ENCODE measurements at regions not wholly inside any gene's neighbourhood (a gene's known extent, or its start where the extent isn't known, plus 50 kb on each side); places are given as distances from the start of the nearest gene placed in this dataset.

- no peak for DNase-seq
Observed at GRCh38 chr2:236673823-236674185, 104.2 kb downstream of the ACKR3 start.

- DNase-seq: no peak
Observed at GRCh38 chr2:236674238-236674637, 104.6 kb downstream of the ACKR3 start.

GRCh38 chr2:236674646-236675045 is 105.0 kb downstream of the ACKR3 start:
- DNase-seq: no peak

GRCh38 chr2:236675051-236675450 is 105.4 kb downstream of the ACKR3 start:
- DNase-seq: no peak

GRCh38 chr2:236675526-236675925 is 105.9 kb downstream of the ACKR3 start:
- no peak for DNase-seq

- DNase-seq: no peak
Observed at GRCh38 chr2:236676136-236676873, 106.7 kb downstream of the ACKR3 start.

- no peak for DNase-seq
Observed at GRCh38 chr2:236677368-236677767, 107.7 kb downstream of the ACKR3 start.

GRCh38 chr2:236678307-236678975 is 108.8 kb downstream of the ACKR3 start:
- DNase-seq: no peak

- DNase-seq: no peak
Observed at GRCh38 chr2:236679884-236680860, 110.5 kb downstream of the ACKR3 start.

- DNase-seq: no peak
Observed at GRCh38 chr2:236682651-236683422, 113.2 kb downstream of the ACKR3 start.

- no peak for DNase-seq
Observed at GRCh38 chr2:236684504-236685256, 115.1 kb downstream of the ACKR3 start.

- DNase-seq: no peak
Observed at GRCh38 chr2:236685361-236685760, 115.7 kb downstream of the ACKR3 start.

GRCh38 chr2:236685979-236686520 is 116.4 kb downstream of the ACKR3 start:
- no peak for DNase-seq

- peak; percentile 24 for DNase-seq
Observed at GRCh38 chr2:236686561-236686960, 116.9 kb downstream of the ACKR3 start.

- DNase-seq: no peak
Observed at GRCh38 chr2:236687296-236687965, 117.8 kb downstream of the ACKR3 start.

GRCh38 chr2:236688157-236688556 is 118.5 kb downstream of the ACKR3 start:
- no peak for DNase-seq

- DNase-seq: peak; percentile 28
Observed at GRCh38 chr2:236688563-236689392, 119.2 kb downstream of the ACKR3 start.

- DNase-seq: no peak
Observed at GRCh38 chr2:236689393-236689700, 119.7 kb downstream of the ACKR3 start.

GRCh38 chr2:236689981-236690380 is 120.4 kb downstream of the ACKR3 start:
- no peak for DNase-seq

GRCh38 chr2:236690726-236691125 is 121.1 kb downstream of the ACKR3 start:
- DNase-seq: no peak

Data from right kidney (tissue), 1 donor.